K562 (cell line): ENCODE measurements at regions not wholly inside any gene's neighbourhood (a gene's known extent, or its start where the extent isn't known, plus 50 kb on each side); places are given as distances from the start of the nearest gene placed in this dataset.

Source experiments
- ATAC-seq: fragments of 200-7000 bp; cut with Tn5 transposase; 3 replicates; pipeline ENCODE4 v1.9.1; 2020; ENCODE audit warnings: moderate library complexity
- BruUV-seq: library from RNA; stranded (reverse); fragments of 400-500 nt; replicated peaks from 2 replicates; lab custom pipeline; 2021; lab: Mats Ljungman, UMichigan
- CTCF ChIA-PET: fragments of 300-600 bp; formaldehyde crosslinking; extraction: SDS; loops from one replicate; lab custom pipeline; 2021; ENCODE audit warnings: low intra/inter-chr PET ratio; lab: Yijun Ruan, JAX
- POLR2A ChIA-PET: fragments of 300-600, 350-650 bp; sonication (Branson Sonifier 250); formaldehyde crosslinking; extraction: SDS; loops from one replicate; lab custom pipeline; 2021; ENCODE audit warnings: antibody characterized with exemption, inconsistent platforms; lab: Yijun Ruan, JAX
- DNase-seq, 4 experiments: peaks; one replicate each; pipeline versions ENCODE4 v3.0.0 to v3.0.0-alpha.2; 2011 to 2018; ENCODE audit warnings: low spot score in 3 of 4, mixed read lengths in 3 of 4; ENCODE audit errors: extremely low read depth in 1 of 4
- FAIRE-seq: peaks from 2 replicates; lab custom pipeline; 2011; peaks lifted over from hg19 to GRCh38; lab: Jason Lieb, UNC
- H2AFZ ChIP-seq: 2 replicates; pipeline ENCODE4 v1.6.0; 2011; ENCODE audit warnings: low read depth, low read length, control low read depth, inconsistent platforms
- H3K27ac ChIP-seq: fragments of 200-600 bp; 3 replicates; pipeline ENCODE4 v1.8.0; 2011; ENCODE audit warnings: low read depth, mild to moderate bottlenecking, control low read depth, inconsistent platforms, low read length, moderate library complexity, mixed read lengths; ENCODE audit errors: extremely low read depth
- H3K27me3 ChIP-seq, 2 experiments: fragments of 300-600 bp in 1 of 2; 2 replicates in 1 of 2; 3 replicates in 1 of 2; pipeline versions ENCODE4 v1.6.0 to v1.8.0; 2011; ENCODE audit warnings: inconsistent platforms in 2 of 2, low read length in 2 of 2, mild to moderate bottlenecking in 1 of 2, mixed read lengths in 1 of 2, moderate library complexity in 1 of 2; ENCODE audit not compliant: control insufficient read depth in 2 of 2, insufficient read depth in 2 of 2
- H3K36me3 ChIP-seq: fragments of 300-600 bp; 3 replicates; pipeline ENCODE4 v1.8.0; 2011; ENCODE audit warnings: mild to moderate bottlenecking, low read length, inconsistent platforms; ENCODE audit not compliant: control insufficient read depth, insufficient read depth
- H3K4me1 ChIP-seq, 2 experiments: fragments of 200-600 bp in 1 of 2; replicated peaks in 1 of 2; 2 replicates in 1 of 2; 3 replicates in 1 of 2; pipeline versions ENCODE4 v1.5.1 to v1.8.0; 2011; ENCODE audit warnings: inconsistent platforms in 2 of 2, low read length in 2 of 2, mild to moderate bottlenecking in 1 of 2, mixed read lengths in 1 of 2, moderate library complexity in 1 of 2; ENCODE audit not compliant: control insufficient read depth in 2 of 2, insufficient read depth in 2 of 2
- H3K4me2 ChIP-seq: 2 replicates; pipeline ENCODE4 v1.6.1; 2011; ENCODE audit warnings: low read length, control low read depth, inconsistent platforms, mixed read lengths; ENCODE audit not compliant: insufficient read depth
- H3K4me3 ChIP-seq: fragments of 200-600 bp; sonication (generic), shearing (Covaris generic); 2 replicates; pipeline ENCODE4 v1.5.1; 2016; ENCODE audit warnings: control low read depth, inconsistent platforms
- H3K79me2 ChIP-seq: fragments of 200-600 bp; 3 replicates; pipeline ENCODE4 v1.8.0; 2011; ENCODE audit warnings: low read length, inconsistent platforms; ENCODE audit not compliant: control insufficient read depth, insufficient read depth
- H3K9ac ChIP-seq, 2 experiments: 2 replicates each; pipeline versions ENCODE4 v1.6.0 to v1.6.1; 2011; ENCODE audit warnings: low read depth in 2 of 2, low read length in 2 of 2, control low read depth in 1 of 2, inconsistent platforms in 1 of 2, mild to moderate bottlenecking in 1 of 2, mixed read lengths in 1 of 2; ENCODE audit not compliant: insufficient read depth in 1 of 2
- H3K9me1 ChIP-seq: one replicate; pipeline ENCODE4 v1.6.0; 2011; ENCODE audit warnings: inconsistent platforms, mild to moderate bottlenecking, low read length, moderate library complexity; ENCODE audit not compliant: control insufficient read depth, insufficient read depth
- H3K9me3 ChIP-seq: replicated peaks from 2 replicates; pipeline ENCODE4 v1.5.1; 2011; ENCODE audit warnings: low read depth, low read length, inconsistent platforms; ENCODE audit not compliant: control insufficient read depth, insufficient read depth
- H4K20me1 ChIP-seq: replicated peaks from 2 replicates; pipeline ENCODE4 v1.6.1; 2011; ENCODE audit warnings: low read length, inconsistent platforms, mixed read lengths; ENCODE audit not compliant: control insufficient read depth, insufficient read depth
- CEBPB ChIP-seq: fragments of 450-650 bp; IDR thresholded peaks from 2 replicates; pipeline ENCODE4 v1.6.1; 2016; ENCODE audit warnings: missing genetic modification characterization, missing compliant biosample characterization
- CEBPG ChIP-seq, 3 experiments: fragments of 200-800 bp in 1 of 3; sonication (Bioruptor generic) in 1 of 3; sonication (generic) in 1 of 3; formaldehyde crosslinking in 1 of 3; IDR thresholded peaks in 2 of 3; conservative IDR thresholded peaks in 1 of 3; 2 replicates each; pipeline versions ENCODE4 v1.6.1 to v1.8.0; 2016 to 2022; ENCODE audit warnings: missing compliant biosample characterization in 2 of 3, missing genetic modification characterization in 2 of 3, mild to moderate bottlenecking in 1 of 3, missing genetic modification reagents in 1 of 3
- DMBX1 ChIP-seq: fragments of 250-450 bp; sonication (Bioruptor Pico); IDR thresholded peaks from 2 replicates; pipeline ENCODE4 v1.8.0; 2022; ENCODE audit warnings: inconsistent platforms, mild to moderate bottlenecking, moderate library complexity, borderline replicate concordance
- MCM3 ChIP-seq: fragments of 450-650 bp; IDR thresholded peaks from 2 replicates; pipeline ENCODE4 v1.6.1; 2016
- RBM14 ChIP-seq: fragments of 200-400 bp; formaldehyde crosslinking; IDR thresholded peaks from 2 replicates; pipeline ENCODE4 v1.6.1; 2018; ENCODE audit warnings: low read depth, mild to moderate bottlenecking, low read length, moderate library complexity, borderline replicate concordance; ENCODE audit not compliant: insufficient read depth
- RFX1 ChIP-seq: fragments of 450-650 bp; IDR thresholded peaks from 2 replicates; pipeline ENCODE4 v1.6.1; 2016; ENCODE audit warnings: mild to moderate bottlenecking, moderate library complexity
- RFX7 ChIP-seq: fragments of 250-450 bp; sonication (Bioruptor Pico); IDR thresholded peaks from 2 replicates; pipeline ENCODE4 v1.5.1; 2021; ENCODE audit warnings: mild to moderate bottlenecking
- ZBTB17 ChIP-seq: fragments of 450-650 bp; formaldehyde crosslinking; IDR thresholded peaks from 2 replicates; pipeline ENCODE4 v1.4.0; 2020; ENCODE audit warnings: mild to moderate bottlenecking
- ZKSCAN3 ChIP-seq: fragments of 250-450 bp; sonication (Bioruptor Pico); IDR thresholded peaks from 2 replicates; pipeline ENCODE4 v1.4.0; 2020
- ZNF644 ChIP-seq: fragments of 200-800 bp; sonication (Bioruptor generic); IDR thresholded peaks from 2 replicates; pipeline ENCODE4 v1.6.1; 2016; ENCODE audit warnings: low read depth, missing genetic modification characterization, missing compliant biosample characterization
- WGBS: fragments of 100-300 bp; shearing (Covaris generic); methylation state at CpG from one replicate; pipeline ENCODE4 v1.1.6; 2016; ENCODE audit warnings: low coverage, mixed read lengths; ENCODE audit not compliant: insufficient coverage; ENCODE audit errors: missing lambda C conversion rate; 5-methylcytosine and 5-hydroxymethylcytosine counted together
- in situ Hi-C: fragments of 300-500 bp; cut with MboI; formaldehyde crosslinking; loops from 4 replicates; pipeline ENCODE4 v1.15.0; 2018; ENCODE audit warnings: inconsistent platforms, mixed read lengths
- intact Hi-C: fragments of 100-400 bp; cut with micrococcal nuclease; formaldehyde crosslinking; loops from 2 replicates; pipeline ENCODE4 v1.14.2; 2022
- TF ChIP-seq, protein P1 (sequence below): fragments of 450-650 bp; IDR thresholded peaks from 2 replicates; pipeline ENCODE4 v1.7.1; 2018; ENCODE audit warnings: mild to moderate bottlenecking, low read depth; ENCODE audit not compliant: partially characterized antibody
- TF ChIP-seq, protein P2 (sequence below), 2 experiments: fragments of 250-450 bp in 1 of 2; fragments of 450-650 bp in 1 of 2; sonication (Bioruptor Pico) in 1 of 2; IDR thresholded peaks; 2 replicates each; pipeline versions ENCODE4 v1.6.1 to v1.8.0; 2016 to 2021; ENCODE audit warnings: mild to moderate bottlenecking in 2 of 2, moderate library complexity in 2 of 2, missing compliant biosample characterization in 1 of 2, missing genetic modification characterization in 1 of 2
- TF ChIP-seq, protein P3 (sequence below): sonication (generic); formaldehyde crosslinking; IDR thresholded peaks from 2 replicates; pipeline ENCODE4 v1.8.0; 2022; ENCODE audit warnings: mild to moderate bottlenecking, missing genetic modification reagents

DNA sequence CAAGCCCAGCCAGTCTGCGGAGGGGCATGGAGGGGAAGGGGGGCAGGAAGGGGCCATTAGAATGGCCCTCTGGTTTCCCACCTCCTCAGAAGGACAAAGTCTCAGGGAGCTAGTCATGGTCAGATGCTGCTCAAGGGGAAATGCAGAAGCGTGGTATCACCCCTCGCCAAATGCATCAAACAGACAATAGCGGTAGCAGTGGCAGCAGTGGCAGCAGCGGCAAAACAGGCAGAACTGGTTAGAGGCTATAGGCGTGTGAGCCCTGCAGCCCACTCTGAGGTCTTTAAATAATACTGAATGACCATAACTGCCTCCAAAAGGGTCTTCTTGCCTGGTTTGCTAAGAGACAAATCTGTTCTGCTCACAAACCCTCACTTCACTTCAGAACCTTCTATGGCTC, 186.7 kb downstream of the TFAP2C start (continued):
- TF ChIP-seq, protein P1, sequence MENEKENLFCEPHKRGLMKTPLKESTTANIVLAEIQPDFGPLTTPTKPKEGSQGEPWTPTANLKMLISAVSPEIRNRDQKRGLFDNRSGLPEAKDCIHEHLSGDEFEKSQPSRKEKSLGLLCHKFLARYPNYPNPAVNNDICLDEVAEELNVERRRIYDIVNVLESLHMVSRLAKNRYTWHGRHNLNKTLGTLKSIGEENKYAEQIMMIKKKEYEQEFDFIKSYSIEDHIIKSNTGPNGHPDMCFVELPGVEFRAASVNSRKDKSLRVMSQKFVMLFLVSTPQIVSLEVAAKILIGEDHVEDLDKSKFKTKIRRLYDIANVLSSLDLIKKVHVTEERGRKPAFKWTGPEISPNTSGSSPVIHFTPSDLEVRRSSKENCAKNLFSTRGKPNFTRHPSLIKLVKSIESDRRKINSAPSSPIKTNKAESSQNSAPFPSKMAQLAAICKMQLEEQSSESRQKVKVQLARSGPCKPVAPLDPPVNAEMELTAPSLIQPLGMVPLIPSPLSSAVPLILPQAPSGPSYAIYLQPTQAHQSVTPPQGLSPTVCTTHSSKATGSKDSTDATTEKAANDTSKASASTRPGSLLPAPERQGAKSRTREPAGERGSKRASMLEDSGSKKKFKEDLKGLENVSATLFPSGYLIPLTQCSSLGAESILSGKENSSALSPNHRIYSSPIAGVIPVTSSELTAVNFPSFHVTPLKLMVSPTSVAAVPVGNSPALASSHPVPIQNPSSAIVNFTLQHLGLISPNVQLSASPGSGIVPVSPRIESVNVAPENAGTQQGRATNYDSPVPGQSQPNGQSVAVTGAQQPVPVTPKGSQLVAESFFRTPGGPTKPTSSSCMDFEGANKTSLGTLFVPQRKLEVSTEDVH, result no peak
- TF ChIP-seq ZBTB17 (CRISPR knock-in tag) (no peak), DMBX1 (CRISPR knock-in tag) (no peak), ZNF644 (tag) (no peak), ZKSCAN3 (CRISPR knock-in tag) (no peak), RFX1 (no peak)
- TF ChIP-seq, protein P2, sequence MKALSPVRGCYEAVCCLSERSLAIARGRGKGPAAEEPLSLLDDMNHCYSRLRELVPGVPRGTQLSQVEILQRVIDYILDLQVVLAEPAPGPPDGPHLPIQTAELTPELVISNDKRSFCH (CRISPR knock-in tag; IDR thresholded peaks at IDR 0.05), result no peak
- TF ChIP-seq, protein P2 (tag; IDR thresholded peaks at IDR 0.05), result no peak

GRCh38 chr20:56816349-56816748, 187.2 kb downstream of the TFAP2C start:
- no peak overlapping the region for H3K27ac ChIP-seq
- no peaks in the 10 kb centered on the region for H4K20me1 ChIP-seq
- CTCF ChIA-PET, result no interaction called here
- no peak overlapping the region for H3K9ac ChIP-seq
- H3K4me1 ChIP-seq, result no peaks in the 10 kb centered on the region
- H3K4me2 ChIP-seq, result no peak overlapping the region
- H3K9me1 ChIP-seq, result no peaks in the 10 kb centered on the region
- FAIRE-seq, result no peak
- POLR2A ChIA-PET, result no interaction called here
- no peaks in the 10 kb centered on the region for H3K9me3 ChIP-seq
- no peak for ATAC-seq
- no peaks in the 10 kb centered on the region for H3K79me2 ChIP-seq
- H3K36me3 ChIP-seq, result no peaks in the 10 kb centered on the region
- DNase-seq, result no peak
- in situ Hi-C loops (no loop called here), intact Hi-C loops (no loop called here)
- H3K4me3 ChIP-seq, result no peak overlapping the region
- peaks cover 0 to 28% of the 10 kb centered on the region in 2 experiments; a peak in 4 of 5 replicates for H3K27me3 ChIP-seq
- 1% methylated on average over 7 of the region's 7 CpGs for WGBS
- H2AFZ ChIP-seq, result no peak overlapping the region
- BruUV-seq, result no TSS peak
- TF ChIP-seq CEBPB (peak; percentile 36; the same call in 1 of the 2 replicates), RFX7 (CRISPR knock-in tag) (no peak), RBM14 (no peak), MCM3 (no peak), CEBPG (CRISPR knock-in tag; IDR thresholded peaks at IDR 0.05) (no peak), CEBPG (tag; conservative IDR thresholded peaks at IDR 0.05 in 1 of 2, IDR thresholded peaks at IDR 0.05 in 1 of 2) (peak in 1 of 2 experiments; percentile 50; a peak in 2 of 4 replicates)
- TF ChIP-seq, protein P3, sequence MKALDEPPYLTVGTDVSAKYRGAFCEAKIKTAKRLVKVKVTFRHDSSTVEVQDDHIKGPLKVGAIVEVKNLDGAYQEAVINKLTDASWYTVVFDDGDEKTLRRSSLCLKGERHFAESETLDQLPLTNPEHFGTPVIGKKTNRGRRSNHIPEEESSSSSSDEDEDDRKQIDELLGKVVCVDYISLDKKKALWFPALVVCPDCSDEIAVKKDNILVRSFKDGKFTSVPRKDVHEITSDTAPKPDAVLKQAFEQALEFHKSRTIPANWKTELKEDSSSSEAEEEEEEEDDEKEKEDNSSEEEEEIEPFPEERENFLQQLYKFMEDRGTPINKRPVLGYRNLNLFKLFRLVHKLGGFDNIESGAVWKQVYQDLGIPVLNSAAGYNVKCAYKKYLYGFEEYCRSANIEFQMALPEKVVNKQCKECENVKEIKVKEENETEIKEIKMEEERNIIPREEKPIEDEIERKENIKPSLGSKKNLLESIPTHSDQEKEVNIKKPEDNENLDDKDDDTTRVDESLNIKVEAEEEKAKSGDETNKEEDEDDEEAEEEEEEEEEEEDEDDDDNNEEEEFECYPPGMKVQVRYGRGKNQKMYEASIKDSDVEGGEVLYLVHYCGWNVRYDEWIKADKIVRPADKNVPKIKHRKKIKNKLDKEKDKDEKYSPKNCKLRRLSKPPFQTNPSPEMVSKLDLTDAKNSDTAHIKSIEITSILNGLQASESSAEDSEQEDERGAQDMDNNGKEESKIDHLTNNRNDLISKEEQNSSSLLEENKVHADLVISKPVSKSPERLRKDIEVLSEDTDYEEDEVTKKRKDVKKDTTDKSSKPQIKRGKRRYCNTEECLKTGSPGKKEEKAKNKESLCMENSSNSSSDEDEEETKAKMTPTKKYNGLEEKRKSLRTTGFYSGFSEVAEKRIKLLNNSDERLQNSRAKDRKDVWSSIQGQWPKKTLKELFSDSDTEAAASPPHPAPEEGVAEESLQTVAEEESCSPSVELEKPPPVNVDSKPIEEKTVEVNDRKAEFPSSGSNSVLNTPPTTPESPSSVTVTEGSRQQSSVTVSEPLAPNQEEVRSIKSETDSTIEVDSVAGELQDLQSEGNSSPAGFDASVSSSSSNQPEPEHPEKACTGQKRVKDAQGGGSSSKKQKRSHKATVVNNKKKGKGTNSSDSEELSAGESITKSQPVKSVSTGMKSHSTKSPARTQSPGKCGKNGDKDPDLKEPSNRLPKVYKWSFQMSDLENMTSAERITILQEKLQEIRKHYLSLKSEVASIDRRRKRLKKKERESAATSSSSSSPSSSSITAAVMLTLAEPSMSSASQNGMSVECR, result no peak
